Tibial nerve (tissue), 4 donors: ENCODE measurements at regions not wholly inside any gene's neighbourhood (a gene's known extent, or its start where the extent isn't known, plus 50 kb on each side); places are given as distances from the start of the nearest gene placed in this dataset.
"Not testable (repeated sequence)": the region's sequence is repeated elsewhere in the genome, so short reads cannot be mapped to it uniquely, and the experiment has no call there.

ENCODE experiments used
- DNase-seq, 2 donors: peaks; one replicate each; pipeline ENCODE4 v3.0.0-alpha.2; 2019; ENCODE audit warnings: low spot score in 2 of 2
- H3K27ac ChIP-seq, 4 donors: fragments of 200-600 bp; sonication (generic) in 3 of 4; one replicate each; pipeline ENCODE4 v1.5.1; 2017 to 2019; ENCODE audit warnings: mild to moderate bottlenecking in 1 of 4
- H3K27me3 ChIP-seq, 2 donors: fragments of 200-600 bp; sonication (generic) in 1 of 2; one replicate each; pipeline versions ENCODE4 v1.5.1 to v1.6.0; 2017 to 2019
- H3K36me3 ChIP-seq, 3 donors: fragments of 200-600 bp; sonication (generic); one replicate each; pipeline ENCODE4 v1.5.1; 2018 to 2019
- H3K4me1 ChIP-seq, 4 donors: fragments of 200-600 bp; sonication (generic) in 3 of 4; one replicate each; pipeline ENCODE4 v1.5.1; 2017 to 2019
- H3K4me3 ChIP-seq, 4 donors: fragments of 200-600 bp; sonication (generic) in 3 of 4; one replicate each; pipeline ENCODE4 v1.5.1; 2017 to 2019; ENCODE audit warnings: mild to moderate bottlenecking in 1 of 4, moderate library complexity in 1 of 4
- H3K9me3 ChIP-seq, 4 donors: fragments of 200-600 bp; sonication (generic) in 3 of 4; one replicate each; pipeline ENCODE4 v1.5.1; 2017 to 2019
- EP300 ChIP-seq, 2 donors: sonication (generic); formaldehyde crosslinking; IDR thresholded peaks; one replicate each; pipeline ENCODE4 v1.6.1; 2017; ENCODE audit warnings: antibody characterized with exemption in 2 of 2, mild to moderate bottlenecking in 1 of 2
- POLR2A ChIP-seq, 2 donors: fragments of 450-650 bp; IDR thresholded peaks; one replicate each; pipeline ENCODE4 v1.6.1; 2017; ENCODE audit warnings: antibody characterized with exemption in 2 of 2, mild to moderate bottlenecking in 2 of 2, moderate library complexity in 2 of 2
- WGBS, 2 donors: methylation state at CpG; one replicate each; pipeline ENCODE4 v1.1.5; 2018; 5-methylcytosine and 5-hydroxymethylcytosine counted together
- TF ChIP-seq, protein P1 (sequence below), 5 experiments: fragments of 200-600 bp in 3 of 5; fragments of 450-650 bp in 2 of 5; sonication (generic) in 3 of 5; IDR thresholded peaks; one replicate each; pipeline ENCODE4 v1.5.1; 2016 to 2019; ENCODE audit warnings: antibody characterized with exemption in 5 of 5, mild to moderate bottlenecking in 3 of 5, moderate library complexity in 2 of 5

DNA sequence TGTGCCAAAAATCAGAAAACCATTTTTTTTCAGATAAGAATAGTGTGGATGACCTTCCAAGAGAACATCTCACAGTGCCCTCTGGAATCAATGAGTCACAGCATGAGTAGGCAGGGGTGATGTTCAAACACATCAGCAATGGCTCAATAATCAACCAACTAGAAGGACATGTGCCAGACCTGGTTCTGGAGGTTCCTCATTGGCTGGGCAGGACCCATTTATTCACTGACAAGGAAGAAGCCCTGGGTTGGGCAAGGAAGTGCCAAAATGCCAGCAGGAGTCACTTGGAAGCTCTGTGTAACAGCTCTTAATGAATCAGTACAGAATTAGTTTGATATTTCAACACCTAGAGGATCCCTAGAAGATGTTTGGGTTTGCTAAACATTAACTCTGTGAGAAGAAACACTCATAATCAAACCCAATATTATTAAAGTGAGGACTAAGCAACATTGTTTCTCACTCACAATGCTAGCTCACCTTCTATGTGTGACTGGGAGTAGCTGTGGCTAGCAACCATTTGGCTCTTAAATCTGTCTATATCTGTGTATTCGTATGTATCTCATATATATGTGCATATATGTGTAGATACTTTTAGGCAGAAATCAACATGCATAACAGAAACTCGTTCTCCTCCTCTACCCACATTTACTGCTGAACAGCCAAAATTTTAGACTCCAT is 72.3 kb upstream of the APBB1IP start:
- TF ChIP-seq, protein P1, sequence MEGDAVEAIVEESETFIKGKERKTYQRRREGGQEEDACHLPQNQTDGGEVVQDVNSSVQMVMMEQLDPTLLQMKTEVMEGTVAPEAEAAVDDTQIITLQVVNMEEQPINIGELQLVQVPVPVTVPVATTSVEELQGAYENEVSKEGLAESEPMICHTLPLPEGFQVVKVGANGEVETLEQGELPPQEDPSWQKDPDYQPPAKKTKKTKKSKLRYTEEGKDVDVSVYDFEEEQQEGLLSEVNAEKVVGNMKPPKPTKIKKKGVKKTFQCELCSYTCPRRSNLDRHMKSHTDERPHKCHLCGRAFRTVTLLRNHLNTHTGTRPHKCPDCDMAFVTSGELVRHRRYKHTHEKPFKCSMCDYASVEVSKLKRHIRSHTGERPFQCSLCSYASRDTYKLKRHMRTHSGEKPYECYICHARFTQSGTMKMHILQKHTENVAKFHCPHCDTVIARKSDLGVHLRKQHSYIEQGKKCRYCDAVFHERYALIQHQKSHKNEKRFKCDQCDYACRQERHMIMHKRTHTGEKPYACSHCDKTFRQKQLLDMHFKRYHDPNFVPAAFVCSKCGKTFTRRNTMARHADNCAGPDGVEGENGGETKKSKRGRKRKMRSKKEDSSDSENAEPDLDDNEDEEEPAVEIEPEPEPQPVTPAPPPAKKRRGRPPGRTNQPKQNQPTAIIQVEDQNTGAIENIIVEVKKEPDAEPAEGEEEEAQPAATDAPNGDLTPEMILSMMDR (IDR thresholded peaks at IDR 0.05) = no peak
- TF ChIP-seq POLR2A (IDR thresholded peaks at IDR 0.05) (no peak), EP300 (IDR thresholded peaks at IDR 0.05) (no peak)
- Histone ChIP-seq H3K27me3 (no peaks in the 10 kb centered on the region), H3K4me1 (no peaks in the 10 kb centered on the region), H3K27ac (no peak overlapping the region), H3K9me3 (no peaks in the 10 kb centered on the region), H3K4me3 (no peak overlapping the region), H3K36me3 (no peaks in the 10 kb centered on the region)
- no peak for DNase-seq
- WGBS, 2 donors = 47 to 52% methylated on average over 2 of the region's 2 CpGs

DNA sequence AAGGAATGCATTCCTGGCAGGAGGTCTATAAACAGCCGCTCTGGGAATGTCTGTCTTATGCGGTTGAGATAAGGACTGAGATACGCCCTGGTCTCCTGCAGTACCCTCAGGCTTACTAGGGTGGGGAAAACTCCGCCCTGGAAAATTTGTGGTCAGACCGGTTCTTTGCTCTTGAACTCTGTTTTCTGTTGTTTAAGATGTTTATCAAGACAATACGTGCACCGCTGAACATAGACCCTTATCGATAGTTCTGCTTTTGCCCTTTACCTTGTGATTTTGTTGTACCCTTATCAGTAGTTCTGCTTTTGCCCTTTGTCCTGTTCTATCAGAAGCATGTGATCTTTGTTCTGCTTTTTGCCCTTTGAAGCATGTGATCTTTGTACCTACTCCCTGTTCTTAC is 71.1 kb upstream of the APBB1IP start:
- DNase-seq, H3K9me3 ChIP-seq, H3K4me3 ChIP-seq, H3K36me3 ChIP-seq, H3K4me1 ChIP-seq, H3K27me3 ChIP-seq, H3K27ac ChIP-seq: not testable (repeated sequence)
- 76 to 85% methylated on average over 8 of the region's 8 CpGs for WGBS, 2 donors

GRCh38 chr10:26367771-26368170 is 70.4 kb upstream of the APBB1IP start:
- H3K4me3 ChIP-seq = no peak overlapping the region
- TF ChIP-seq EP300 (IDR thresholded peaks at IDR 0.05) (no peak), POLR2A (IDR thresholded peaks at IDR 0.05) (no peak)
- TF ChIP-seq, protein P1 (IDR thresholded peaks at IDR 0.05) = no peak
- H3K27ac ChIP-seq = no peak overlapping the region
- no peak for DNase-seq
- 2 to 4% methylated on average over 3 of the region's 3 CpGs for WGBS, 2 donors
- no peaks in the 10 kb centered on the region for H3K4me1 ChIP-seq
- H3K36me3 ChIP-seq = no peaks in the 10 kb centered on the region
- no peaks in the 10 kb centered on the region for H3K27me3 ChIP-seq
- H3K9me3 ChIP-seq = no peaks in the 10 kb centered on the region

DNA sequence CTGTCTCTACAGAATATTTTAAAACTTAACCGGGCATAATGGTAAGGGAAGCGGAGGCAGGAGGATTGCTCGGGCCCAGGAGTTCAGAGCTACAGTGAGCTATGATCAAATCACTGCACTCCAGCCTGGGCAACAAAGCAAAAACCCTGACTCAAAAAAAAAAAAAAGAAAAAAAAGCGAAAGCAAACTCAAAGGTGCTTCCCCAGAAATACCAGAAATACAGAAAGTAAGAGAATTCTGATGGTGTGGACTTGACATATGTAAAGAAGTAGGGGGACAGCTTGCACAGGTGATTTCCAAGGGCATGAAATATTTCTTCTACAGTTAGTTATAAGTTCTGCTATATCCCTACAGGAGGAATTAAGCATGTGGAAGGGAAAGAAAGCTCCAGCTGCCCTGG is 69.7 kb upstream of the APBB1IP start:
- TF ChIP-seq, protein P1 (IDR thresholded peaks at IDR 0.05) = no peak
- no peak for TF ChIP-seq EP300 (IDR thresholded peaks at IDR 0.05)
- DNase-seq = no peak
- 65 to 72% methylated on average over 4 of the region's 4 CpGs for WGBS, 2 donors

DNA sequence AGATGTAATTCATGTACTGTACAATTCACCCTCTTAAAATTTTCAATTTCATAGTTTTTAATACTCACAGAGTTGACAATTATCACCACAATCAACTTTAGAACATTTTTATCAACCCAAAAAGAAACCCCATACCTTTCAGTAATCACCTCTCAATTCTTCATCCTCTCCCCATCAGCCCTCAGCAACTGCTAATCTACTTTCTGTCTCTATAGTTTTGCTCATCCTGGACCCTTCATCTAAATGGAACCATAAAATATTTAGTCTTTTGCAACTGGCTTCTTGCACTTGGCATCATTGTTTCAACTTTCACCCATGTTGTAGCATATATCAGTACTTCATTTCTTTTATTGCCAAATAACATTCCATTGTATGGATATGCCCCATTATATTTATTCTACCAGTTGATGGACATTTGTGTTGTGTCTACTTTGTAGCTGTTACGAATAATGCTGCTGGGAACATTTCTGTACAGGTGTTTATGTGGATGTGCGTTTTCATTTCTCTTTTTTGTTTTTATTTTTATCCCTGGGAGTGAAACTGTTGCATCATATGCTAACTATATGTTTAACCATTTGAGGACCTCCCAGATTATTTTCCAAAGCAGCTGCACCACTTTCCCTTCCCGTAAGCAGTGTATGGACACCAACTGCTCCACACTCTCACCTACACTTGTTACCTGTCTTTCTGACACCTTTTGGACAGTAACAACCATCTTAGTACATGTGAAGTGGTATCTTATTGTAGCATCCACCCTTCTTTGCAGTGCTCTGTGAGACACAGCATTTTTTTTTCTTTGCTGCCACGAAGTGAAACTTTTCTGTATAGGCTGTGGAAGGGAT is 65.4 kb upstream of the APBB1IP start:
- 64 to 67% methylated on average over 4 of the region's 4 CpGs for WGBS, 2 donors
- DNase-seq = no peak
- no peaks in the 10 kb centered on the region for H3K27me3 ChIP-seq
- H3K27ac ChIP-seq = no peak overlapping the region
- no peaks in the 10 kb centered on the region for H3K4me1 ChIP-seq
- H3K4me3 ChIP-seq = no peak overlapping the region
- no peaks in the 10 kb centered on the region for H3K36me3 ChIP-seq
- no peaks in the 10 kb centered on the region for H3K9me3 ChIP-seq
- TF ChIP-seq, protein P1 (IDR thresholded peaks at IDR 0.05) = no peak
- no peak for TF ChIP-seq EP300 (IDR thresholded peaks at IDR 0.05)
- TF ChIP-seq POLR2A (IDR thresholded peaks at IDR 0.05) = no peak

More for the DNA sequence above, 69.7 kb upstream of the APBB1IP start:
- Histone ChIP-seq H3K9me3 (no peaks in the 10 kb centered on the region), H3K27me3 (no peaks in the 10 kb centered on the region), H3K27ac (no peak overlapping the region), H3K36me3 (no peaks in the 10 kb centered on the region), H3K4me3 (no peak overlapping the region), H3K4me1 (no peaks in the 10 kb centered on the region)
